GM23248 (cell line): ENCODE measurements at regions not wholly inside any gene's neighbourhood (a gene's known extent, or its start where the extent isn't known, plus 50 kb on each side); places are given as distances from the start of the nearest gene placed in this dataset.

Experiments
- EZH2 ChIP-seq: fragments of 200-600 bp; sonication (generic); IDR thresholded peaks from 2 replicates; pipeline ENCODE4 v1.6.1; 2018; ENCODE audit warnings: antibody characterized with exemption, mild to moderate bottlenecking; ENCODE audit not compliant: insufficient read depth, poor library complexity, severe bottlenecking
- EZH2phosphoT487 ChIP-seq: fragments of 200-600 bp; sonication (generic); IDR thresholded peaks from 2 replicates; pipeline ENCODE4 v1.6.1; 2018; ENCODE audit warnings: antibody characterized with exemption, moderate library complexity, mild to moderate bottlenecking, low read depth; ENCODE audit not compliant: insufficient read depth

- TF ChIP-seq EZH2 (no peak), EZH2phosphoT487 (no peak)
Measured at GRCh38 chr1:30507016-30507312, 216.4 kb downstream of the MATN1 start.
